ENCODE measurements at regions not wholly inside any gene's neighbourhood (a gene's known extent, or its start where the extent isn't known, plus 50 kb on each side); places are given as distances from the start of the nearest gene placed in this dataset.

DNA sequence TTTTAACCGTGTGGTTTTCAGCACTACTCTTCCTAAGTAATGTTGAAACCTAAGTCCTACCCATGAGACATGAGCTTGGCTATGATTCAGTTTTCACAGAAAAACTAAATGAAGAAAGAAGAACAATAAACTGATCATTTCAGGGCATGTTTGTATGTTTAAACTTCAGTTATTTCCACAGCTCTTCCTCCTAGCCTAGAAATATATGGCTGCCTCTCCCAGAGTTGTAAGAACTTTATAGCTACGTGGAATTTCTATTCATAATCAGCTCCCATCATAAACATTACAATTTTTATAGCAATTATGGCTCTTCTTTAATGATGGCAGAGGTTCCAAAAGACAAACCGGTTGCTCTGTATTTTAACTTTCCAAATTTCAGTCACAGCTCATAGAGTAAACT is 314.7 kb upstream of the ADAMTSL1 start:
- DNase-seq: no peak

DNA sequence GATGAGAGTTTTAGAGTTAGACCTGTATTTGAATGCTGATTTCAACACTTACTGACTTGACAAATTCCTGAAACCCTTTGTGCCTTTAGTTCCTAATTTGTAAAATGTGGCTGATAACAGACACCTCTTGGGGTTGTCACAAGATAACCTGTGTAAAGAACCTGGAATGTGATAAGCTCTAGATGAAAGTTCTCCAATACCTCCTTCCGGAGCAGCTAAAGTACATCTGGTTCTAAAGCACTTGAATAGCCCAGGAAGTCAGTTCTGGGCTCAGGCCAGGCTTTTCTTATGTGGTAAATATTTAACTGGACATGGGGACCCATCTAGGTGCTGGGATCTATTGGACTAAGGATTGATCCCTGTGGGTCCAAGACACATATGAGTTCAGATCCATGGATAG is 310.8 kb upstream of the ADAMTSL1 start:
- no peak for DNase-seq

DNA sequence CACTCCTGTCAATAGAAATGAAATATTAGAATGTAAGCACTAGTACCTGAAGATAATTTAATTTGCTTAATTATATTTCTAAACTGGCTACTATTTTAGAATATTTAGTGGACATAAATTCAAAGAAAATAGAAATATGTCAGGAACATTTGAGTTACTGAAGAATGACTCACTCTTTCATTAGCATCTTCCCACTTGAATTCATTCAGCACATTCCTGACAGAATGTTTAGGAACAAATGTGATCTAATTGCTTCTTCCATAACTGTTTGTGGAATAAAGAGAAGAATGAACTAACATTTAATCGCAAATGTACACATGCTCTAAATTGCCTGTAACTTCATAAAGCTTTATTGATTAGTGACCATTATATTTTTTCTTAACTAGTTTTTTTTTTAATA is 306.2 kb upstream of the ADAMTSL1 start:
- no peak for DNase-seq

DNA sequence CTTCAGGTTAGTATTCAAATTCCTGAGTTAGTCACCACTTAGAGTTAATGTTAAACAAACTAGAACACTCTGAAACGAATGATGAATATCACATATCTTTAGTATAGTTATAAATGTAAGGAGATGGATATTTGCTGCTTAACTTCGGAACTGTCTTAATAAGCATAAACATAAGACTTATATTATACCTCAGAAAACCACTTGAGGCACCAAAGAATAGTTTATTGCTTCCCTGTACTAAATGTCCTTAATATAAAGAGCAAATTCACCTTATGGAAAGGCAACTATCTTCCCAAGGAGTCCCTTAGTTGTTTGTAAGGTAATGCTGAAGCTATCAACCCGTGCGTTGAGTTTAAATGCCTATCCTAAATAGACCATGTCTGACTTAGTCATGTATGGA is 300.0 kb upstream of the ADAMTSL1 start:
- DNase-seq: no peak

DNA sequence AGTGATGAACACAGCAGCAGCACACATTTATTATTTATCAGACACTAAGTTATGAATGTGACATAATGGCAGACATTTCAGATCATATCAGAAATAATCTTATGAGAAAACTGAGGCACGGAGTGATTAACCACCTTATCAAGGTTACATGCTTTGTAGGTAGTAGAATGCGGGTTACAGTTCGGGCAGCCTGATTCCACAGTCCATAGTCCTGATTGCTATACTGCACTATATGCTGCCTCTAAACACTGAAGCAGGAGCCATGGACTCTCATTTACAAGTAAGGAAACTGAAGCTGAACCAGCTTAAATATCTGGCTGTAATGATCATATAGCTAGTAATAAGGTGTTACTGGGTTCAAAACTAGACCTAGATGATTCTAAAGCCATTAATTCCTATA is 291.3 kb upstream of the ADAMTSL1 start:
- DNase-seq: no peak

DNA sequence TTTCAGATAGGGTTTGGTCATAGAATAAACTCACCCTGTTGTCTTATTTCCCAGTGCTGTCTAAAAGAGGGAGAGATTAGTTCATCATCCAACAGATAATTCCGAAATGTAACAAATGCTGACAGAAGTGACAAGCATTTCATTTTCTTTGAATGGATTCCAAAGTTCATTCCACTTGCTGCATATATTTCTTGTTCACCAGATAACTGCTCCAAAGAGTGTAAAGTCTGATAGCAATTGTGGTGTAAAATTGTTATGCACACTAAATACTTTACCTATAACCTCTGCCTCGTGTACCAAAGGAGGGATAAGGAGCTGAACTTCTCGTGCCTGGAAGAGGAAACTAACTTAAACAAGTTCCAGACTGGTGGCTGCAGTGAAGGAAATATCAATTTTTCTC is 290.0 kb upstream of the ADAMTSL1 start:
- no peak for DNase-seq

DNA sequence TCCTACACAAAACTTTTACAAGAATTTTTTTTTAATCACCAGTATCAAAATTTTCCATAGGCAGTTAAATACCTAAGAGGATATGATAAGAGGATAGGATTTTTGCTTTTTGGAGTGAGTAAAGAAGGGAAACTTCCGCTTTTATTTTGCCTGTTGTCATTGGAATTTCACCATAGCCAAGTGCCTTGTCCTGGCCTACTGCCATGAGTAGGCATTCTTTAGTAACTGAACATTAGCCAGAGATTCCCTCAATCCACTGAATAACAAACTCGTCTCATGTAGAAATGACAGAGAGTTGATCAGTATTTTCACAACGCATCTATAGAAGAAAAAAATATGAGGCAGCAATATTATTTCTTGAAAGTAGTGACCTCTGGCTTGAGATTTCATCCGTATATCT is 289.6 kb upstream of the ADAMTSL1 start:
- DNase-seq: no peak

DNA sequence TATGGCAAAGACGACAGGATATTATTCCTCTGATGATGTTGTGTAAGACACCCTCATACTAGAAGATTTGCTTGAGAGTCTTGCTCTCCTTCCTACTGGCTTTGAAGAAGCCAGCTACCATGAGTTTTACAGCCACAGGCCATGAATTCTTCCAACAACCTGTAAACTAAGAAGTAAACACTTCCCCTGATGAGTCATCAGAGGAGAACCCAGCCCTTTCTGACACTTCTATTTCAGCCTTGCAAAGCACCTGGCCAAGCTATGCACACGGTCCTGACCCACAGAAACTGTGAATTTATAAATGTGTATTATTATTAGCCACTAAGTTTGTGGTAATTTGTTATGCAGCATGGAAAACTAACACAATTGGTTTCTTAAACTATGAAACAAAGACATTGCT is 288.8 kb upstream of the ADAMTSL1 start:
- no peak for DNase-seq

DNA sequence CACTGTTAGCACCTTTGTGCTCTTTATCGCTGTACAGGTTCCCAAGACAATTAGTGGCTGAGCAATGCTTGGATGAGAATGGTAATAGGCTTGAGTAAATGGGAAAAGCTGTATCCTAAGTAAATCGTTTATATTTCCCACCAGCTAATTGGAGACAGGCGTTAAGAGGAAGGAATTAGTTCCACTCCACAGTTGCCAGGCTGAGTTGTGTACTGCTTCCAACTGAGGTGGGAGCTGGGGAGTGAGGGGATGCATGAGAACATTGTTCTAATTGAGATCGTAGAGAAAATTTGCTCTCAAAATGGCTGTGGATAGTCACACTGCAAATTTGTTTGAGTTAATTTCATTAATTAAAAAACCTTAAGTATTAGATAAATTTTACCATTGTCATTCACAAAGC is 285.0 kb upstream of the ADAMTSL1 start:
- no peak for DNase-seq

DNA sequence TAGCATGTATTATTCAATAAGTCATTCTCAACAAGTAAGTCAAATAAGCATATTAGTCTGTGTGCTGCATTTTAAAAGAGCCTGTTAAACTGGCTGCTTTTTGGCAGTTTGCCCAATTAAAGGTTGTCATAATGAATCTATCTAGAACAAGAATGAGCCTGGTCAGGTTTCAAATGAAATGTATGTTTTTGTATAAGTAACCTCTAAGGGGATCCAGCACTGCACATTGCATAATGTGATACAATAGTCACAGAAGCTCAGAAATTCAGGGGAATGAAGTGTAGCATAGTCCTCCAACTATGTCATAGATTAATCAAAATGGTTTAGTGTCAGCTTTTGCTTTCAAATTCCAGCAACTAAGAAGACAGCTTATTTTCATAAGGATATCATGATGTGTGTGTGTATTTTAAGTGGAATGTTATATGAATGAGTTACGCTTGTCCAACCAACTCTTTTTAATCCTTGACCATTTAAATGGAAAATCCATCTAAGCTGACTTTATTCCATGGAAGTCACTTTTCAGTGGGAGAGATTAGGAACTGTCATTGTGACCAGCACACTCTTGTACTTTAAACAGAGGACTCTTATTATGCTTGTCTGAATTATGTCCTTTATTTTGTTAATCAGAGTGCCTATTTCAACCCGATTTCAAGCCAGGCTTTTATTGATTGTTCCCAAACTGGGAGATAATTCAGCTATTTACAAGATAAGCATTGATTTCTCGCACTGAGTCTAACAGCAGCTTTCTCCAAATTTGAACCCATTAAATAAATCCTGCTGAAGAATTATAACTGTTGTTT is 283.9 kb upstream of the ADAMTSL1 start:
- no peak for DNase-seq

DNA sequence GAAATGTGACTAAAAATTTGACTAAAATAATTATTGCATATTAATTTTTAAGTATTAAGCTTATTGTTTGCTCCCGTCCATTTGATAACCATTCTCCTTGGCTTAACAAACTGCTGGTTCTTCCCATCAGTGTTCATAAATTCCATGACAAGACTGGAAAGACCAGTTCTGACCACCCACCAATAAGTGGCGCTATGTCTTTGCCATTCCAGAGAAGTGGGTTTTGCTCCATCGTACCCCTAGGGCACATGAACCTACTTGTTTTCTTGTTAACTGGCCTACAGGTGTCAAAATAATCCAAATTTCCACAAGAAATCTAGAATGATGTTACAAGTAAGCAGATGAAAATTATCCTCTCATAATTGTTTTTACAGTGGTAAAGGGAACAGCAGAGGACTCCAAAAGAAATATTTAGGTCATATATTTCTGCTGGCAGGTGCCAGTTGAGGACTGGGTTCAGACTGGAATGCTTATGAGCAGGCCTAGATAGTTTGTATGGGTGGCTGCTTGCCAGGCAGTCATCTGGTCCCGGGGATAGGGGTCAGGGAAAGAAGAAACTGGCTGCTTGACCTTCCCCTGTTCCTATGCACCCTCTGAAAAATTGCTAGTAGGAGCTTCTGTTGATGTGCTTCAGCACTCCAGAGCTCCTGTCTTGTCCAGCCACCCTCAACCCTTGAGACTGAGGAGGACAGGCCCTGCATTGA is 283.1 kb upstream of the ADAMTSL1 start:
- no peak for DNase-seq

DNA sequence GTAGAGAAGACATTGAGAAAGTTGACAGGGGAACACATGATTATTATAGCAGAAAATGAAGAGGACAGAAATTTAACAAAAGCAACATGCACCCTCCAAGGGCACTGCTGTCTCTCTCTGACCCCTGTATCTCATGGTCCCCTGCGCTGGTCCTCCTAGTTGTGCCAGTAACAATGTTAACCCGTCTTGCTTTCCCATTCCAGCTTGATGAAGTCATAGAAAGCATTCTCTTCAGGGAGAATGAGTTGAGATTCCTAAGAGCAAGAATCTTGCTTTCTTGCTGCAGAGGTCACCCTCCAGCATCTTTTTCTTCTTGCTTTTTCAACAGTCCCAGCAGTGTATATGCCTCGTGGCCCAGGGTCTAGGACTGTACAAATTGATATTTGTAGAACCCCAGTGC is 279.6 kb upstream of the ADAMTSL1 start:
- no peak for DNase-seq

DNA sequence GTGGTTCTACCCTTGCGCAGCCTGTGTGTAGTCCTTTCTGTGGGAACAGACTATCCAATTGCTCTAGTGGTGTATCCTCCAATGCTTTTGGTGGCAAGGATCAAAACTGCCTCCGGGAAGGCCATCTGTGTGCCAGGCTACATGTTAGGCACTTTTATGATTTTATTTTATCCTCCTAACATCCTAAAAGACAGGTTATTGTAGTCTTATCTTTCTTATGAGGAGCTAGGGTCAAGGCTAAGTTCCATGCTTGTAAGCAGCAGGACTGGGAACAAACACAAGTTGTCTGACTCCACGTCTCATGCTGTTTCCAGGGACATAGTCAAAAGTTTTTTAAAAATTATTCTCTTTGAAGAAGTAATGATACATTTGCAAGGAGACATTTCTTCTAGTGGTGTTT is 278.7 kb upstream of the ADAMTSL1 start:
- DNase-seq: no peak

DNA sequence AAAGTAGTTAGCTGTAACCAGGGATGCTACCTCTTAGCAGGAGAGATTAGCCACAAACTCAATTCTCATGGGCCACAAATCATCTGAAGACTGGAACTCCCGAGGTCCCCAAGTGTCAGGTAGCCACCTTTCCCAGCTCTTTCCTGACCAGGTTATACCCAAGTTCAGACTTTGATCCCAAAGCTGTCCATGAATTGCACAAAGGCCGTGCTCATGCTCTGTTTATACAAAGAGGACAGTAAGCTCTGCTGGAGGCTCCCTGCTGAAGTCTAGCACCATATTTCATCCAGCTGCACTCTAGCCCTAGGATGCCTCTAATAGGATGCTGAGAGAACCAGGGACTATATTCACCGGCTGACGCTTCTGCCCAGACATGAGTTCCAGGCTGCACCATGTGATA is 271.0 kb upstream of the ADAMTSL1 start:
- no peak for DNase-seq

DNA sequence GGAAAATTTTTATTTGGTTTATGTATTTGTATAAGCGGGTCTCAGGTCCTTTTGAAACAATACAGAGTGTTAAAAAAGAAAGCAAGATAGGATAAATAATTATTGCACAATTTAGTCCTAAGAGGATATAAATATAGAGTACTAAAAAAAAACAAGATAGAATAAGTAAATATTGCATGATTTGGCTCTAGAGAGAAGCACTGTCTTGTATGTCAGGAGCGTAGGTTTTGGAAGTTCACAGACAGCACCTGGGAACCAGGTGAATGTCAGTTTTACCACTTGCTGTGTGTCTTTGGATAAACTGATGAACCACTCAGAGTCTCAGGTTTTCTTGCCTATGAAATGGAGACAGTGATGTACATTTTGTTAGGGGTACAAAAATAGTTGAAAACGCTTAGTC is 266.2 kb upstream of the ADAMTSL1 start:
- DNase-seq: no peak

DNA sequence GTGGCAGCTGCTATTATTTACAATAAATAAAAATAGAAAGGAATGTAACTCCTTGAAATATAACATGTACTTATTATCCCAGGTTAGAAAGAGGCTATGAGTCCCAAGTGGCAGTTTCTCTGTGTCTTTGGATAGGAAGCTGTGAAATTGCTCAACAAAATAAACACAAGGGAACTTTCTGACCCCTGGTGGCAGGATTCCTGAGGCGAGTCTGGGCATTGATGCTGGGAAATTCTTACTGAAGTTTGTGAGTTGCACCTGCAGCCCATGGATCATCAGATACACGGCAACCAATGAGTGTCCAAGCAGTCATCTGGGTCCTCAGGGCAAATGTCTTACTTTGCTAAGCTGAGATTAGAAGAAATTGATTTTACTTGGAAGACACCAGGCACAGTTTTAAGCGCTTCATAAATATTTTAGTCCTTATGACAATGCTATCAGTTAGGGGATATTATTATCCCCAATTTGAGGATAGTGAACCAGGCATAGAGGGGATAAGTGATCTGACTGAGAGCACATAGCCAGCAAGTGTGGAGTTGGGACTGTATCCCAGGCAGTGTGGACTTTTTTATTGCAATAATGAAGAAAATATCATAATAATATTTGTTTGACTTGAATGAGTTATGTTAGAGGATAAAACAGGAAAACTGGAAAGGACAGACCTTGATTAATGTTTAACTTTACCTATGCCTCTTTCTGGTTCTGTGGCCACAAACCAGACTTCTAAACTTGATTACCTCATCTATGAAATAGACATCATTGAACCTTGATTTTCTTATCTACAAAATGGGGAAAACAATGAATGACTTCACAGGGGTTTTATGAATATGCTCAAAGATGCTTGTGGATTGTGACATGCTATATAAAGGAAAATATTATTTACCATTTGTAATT is 265.5 kb upstream of the ADAMTSL1 start:
- peak; percentile 32 for DNase-seq

DNA sequence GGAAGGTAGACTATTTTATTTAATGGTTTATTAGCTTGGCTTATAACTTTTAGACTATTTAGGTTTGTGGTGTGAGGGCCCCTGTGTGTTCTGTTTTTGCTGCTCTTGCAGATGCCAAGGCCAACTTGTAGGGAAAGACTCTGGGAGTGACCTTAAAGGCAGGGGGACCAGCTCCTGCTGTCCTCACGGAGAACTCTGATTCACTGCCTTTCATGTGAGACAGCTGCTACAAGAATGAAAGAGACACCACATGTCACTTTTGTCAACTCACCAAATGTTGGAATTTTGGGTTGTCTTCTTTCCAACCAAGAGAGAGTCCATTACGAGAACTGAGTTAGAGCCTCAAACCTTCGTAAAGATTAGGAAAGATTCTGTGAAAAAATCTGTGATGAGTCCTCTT is 258.3 kb upstream of the ADAMTSL1 start:
- no peak for DNase-seq

DNA sequence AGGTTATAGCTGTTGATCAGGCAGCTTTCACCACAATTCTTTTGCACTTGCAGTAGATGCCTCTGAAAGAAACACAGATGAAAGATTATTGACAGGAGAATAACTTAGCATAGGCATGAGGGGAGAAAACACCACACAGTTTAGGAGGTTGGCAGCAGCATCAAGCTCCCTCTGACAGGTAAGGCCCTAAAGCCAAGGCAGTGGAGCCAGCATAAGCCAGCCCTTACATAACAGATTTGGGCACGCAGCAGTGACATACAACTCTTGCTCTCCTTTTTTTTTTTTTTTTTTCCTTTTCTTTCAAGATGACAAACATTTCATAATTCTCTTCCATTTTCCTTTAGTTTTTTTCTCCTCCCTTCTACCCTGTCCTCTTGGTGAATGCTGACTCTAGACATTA is 257.6 kb upstream of the ADAMTSL1 start:
- no peak for DNase-seq

DNA sequence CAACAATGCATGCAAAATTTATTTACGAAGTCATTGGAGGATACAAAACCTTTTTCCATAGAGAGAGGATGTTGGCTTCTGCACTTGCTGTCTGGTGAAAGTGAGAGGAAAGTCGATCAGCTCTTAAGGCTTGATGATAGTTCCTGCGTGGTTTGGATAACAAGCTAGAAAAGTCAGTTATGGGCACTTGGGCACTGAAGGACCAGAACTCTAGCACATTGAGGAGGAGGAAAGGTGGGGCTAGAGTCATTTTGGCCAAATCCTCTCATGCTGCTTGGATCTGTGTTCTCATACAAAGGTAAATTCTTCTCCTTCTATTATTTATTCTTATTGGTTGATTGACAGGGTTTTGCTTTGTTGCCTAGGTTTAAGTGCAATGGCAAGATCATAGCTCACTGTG is 245.9 kb upstream of the ADAMTSL1 start:
- DNase-seq: no peak

DNA sequence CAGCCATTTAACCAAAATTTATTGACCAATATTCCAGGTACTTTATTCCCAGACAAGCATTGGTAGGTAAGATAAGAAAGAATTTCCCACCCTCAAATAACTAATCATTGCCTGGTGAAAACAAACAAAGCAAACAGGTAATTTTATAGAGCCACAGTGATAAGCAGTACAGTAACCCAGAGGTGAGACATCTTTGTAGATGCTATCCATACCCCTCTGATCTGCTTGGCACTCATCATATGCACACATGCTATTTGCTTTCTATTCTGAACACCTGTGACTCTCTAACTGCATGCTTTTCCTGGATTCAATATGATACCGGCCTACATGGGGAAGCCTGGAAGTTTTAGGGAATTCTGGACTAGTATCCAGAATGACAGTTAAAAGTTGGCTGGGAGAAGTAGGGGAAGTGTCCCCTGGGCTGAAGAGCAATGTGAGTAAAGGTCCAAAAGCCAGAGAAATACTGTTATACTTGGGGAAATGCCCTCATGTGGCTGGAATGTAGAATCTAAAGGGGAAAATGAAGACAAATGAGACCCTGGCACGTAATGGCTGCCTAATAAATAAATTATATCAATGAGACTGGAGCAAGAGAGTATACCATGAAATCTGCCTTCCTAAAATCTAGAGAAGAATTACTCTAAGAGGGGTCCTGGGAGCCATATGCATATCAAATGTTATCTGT is 243.8 kb upstream of the ADAMTSL1 start:
- no peak for DNase-seq

DNA sequence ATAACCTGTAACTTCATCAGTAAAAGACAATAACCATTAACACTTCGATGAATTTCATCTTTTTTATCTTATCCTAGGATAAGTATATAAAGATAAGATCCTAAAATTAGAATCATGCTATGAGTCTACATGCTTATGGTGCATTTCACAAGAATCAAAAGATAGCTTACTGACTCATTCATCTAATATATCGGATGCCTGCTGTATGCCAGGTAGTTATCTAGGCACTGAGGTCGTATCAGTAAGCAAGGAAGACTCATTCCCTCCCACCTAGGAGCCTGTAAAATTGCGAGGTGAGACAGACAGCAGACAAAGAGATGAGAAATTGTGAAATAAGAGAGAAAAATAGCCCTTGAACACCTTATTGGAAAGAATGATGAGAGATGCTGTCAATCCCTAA is 240.6 kb upstream of the ADAMTSL1 start:
- DNase-seq: no peak

DNA sequence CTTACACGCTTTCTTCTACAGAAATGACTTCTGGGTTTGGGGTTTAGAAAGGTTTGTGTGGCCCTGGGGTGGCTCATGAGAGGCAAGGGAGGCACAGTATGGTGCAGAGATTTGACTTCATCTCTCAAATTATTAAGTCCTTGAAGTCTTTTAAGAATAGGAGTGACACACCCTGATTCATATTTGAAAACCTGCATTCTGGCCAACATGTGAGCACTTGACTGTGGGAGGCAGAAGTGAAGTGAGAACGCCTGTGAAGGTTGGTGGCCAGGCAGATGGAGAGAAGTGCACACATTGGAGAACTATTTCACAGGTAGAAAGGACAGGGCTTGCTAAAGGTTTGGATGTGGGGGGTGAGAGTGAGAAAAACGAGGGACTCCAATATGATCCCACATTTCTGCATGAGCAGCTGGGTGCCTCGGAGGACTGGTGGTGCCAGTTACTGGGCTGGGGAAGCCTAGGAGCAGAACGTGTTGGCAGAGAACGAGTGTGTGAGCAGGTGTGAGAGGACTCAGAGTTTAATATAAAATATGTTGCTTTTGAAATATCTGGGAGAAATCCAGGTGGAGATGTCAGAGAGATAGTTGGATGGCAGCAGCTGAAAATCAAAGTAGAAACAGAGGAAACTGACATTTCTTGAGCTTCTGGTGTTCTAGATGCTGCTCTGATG is 240.0 kb upstream of the ADAMTSL1 start:
- no peak for DNase-seq

All from right kidney (tissue), 1 donor.